ENCODE measurements at regions not wholly inside any gene's neighbourhood (a gene's known extent, or its start where the extent isn't known, plus 50 kb on each side); places are given as distances from the start of the nearest gene placed in this dataset.

- Histone ChIP-seq H3K9me2 (no peaks in the 10 kb centered on the region), H3K27me3 (ENCODE audit: insufficient read depth) (peaks cover 6% of the 10 kb centered on the region; the same call in 1 of the 2 replicates), H3K9ac (no peak overlapping the region), H2AFZ (ENCODE audit: low read depth) (no peak overlapping the region), H3K27ac (ENCODE audit: low read depth in 2 of 2, low read length in 1 of 2) (no peak overlapping the region), H3K4me1 (ENCODE audit: control insufficient read depth in 1 of 2, insufficient read depth in 2 of 2, low read depth in 1 of 2, low read length in 1 of 2) (no peaks in the 10 kb centered on the region), H3K36me3 (replicated peaks in 1 of 2; ENCODE audit: control insufficient read depth in 1 of 2, insufficient read depth in 2 of 2, low read length in 1 of 2) (no peaks in the 10 kb centered on the region), H3K4me3 (ENCODE audit: low read depth in 2 of 2, low read length in 1 of 2) (no peak overlapping the region), H3K79me2 (ENCODE audit: insufficient read depth) (no peaks in the 10 kb centered on the region), H3K4me2 (no peak overlapping the region), H3K9me3 (no peaks in the 10 kb centered on the region), H3F3A (replicated peaks; ENCODE audit: insufficient read depth) (no peaks in the 10 kb centered on the region), H4K20me1 (ENCODE audit: insufficient read depth) (no peaks in the 10 kb centered on the region)
- ChIA-PET CTCF (interaction anchor here (0.6 to 1.5 kb wide), 11 partner anchors 10 to 935 kb away, joined by 3 to 8 read pairs (median 3); no protein-coding TSS in a partner anchor), POLR2A (no interaction called here)
- TF ChIP-seq PBX3 (IDR thresholded peaks at IDR 0.05) (no peak), FOXM1 (IDR thresholded peaks at IDR 0.05; ENCODE audit: low read depth) (no peak), SMC3 (IDR thresholded peaks at IDR 0.05; ENCODE audit: low read depth, low read length) (no peak), MXI1 (IDR thresholded peaks at IDR 0.05; ENCODE audit: low read depth, low read length) (no peak), SIN3A (IDR thresholded peaks at IDR 0.05; ENCODE audit: borderline replicate concordance, low read depth, low read length) (no peak), CTCF (IDR thresholded peaks at IDR 0.05) (no peak), YY1 (IDR thresholded peaks at IDR 0.05; ENCODE audit: low read depth) (no peak), FOXJ3 (CRISPR knock-in tag; IDR thresholded peaks at IDR 0.05) (no peak), USF2 (IDR thresholded peaks at IDR 0.05; ENCODE audit: borderline replicate concordance, low read depth, low read length) (no peak), NRF1 (IDR thresholded peaks at IDR 0.05; ENCODE audit: low read depth, low read length) (no peak), NFIC (IDR thresholded peaks at IDR 0.05; ENCODE audit: borderline replicate concordance) (no peak), RFX5 (IDR thresholded peaks at IDR 0.05; ENCODE audit: low read length) (no peak), RXRA (IDR thresholded peaks at IDR 0.05; ENCODE audit: borderline replicate concordance, low read depth) (no peak), MAX (IDR thresholded peaks at IDR 0.05; ENCODE audit: low read depth) (no peak), JUND (IDR thresholded peaks at IDR 0.05) (no peak), CHD2 (IDR thresholded peaks at IDR 0.05; ENCODE audit: low read length, partially characterized antibody) (no peak), POLR2AphosphoS5 (IDR thresholded peaks at IDR 0.05; ENCODE audit: low read depth, low read length) (no peak), TAF1 (IDR thresholded peaks at IDR 0.05; ENCODE audit: borderline replicate concordance, low read depth, low read length) (no peak), USF1 (IDR thresholded peaks at IDR 0.05; ENCODE audit: borderline replicate concordance, low read depth) (no peak)
- no peak for DNase-seq
- WGBS (ENCODE audit: low lambda C conversion rate): 43% methylated on average over 4 of the region's 4 CpGs
These were observed 141.6 kb downstream of the RCN1 start for GRCh38 chr11:32232516-32232915.
